GM23248 (cell line): ENCODE measurements at regions not wholly inside any gene's neighbourhood (a gene's known extent, or its start where the extent isn't known, plus 50 kb on each side); places are given as distances from the start of the nearest gene placed in this dataset.
"Not testable (repeated sequence)": the region's sequence is repeated elsewhere in the genome, so short reads cannot be mapped to it uniquely, and the experiment has no call there.

ENCODE experiments used
- DNase-seq: peaks from one replicate; pipeline ENCODE4 v3.0.0-alpha.2; 2015
- H2AFZ ChIP-seq: fragments of 200-600 bp; sonication (generic); 2 replicates; pipeline ENCODE4 v1.6.1; 2016; ENCODE audit warnings: antibody characterized with exemption
- H3F3A ChIP-seq: fragments of 200-600 bp; sonication (generic); 2 replicates; pipeline ENCODE4 v1.6.1; 2016; ENCODE audit warnings: mild to moderate bottlenecking, antibody characterized with exemption, mixed run types; ENCODE audit not compliant: insufficient read depth
- H3K27ac ChIP-seq: fragments of 200-600 bp; sonication (generic); 2 replicates; pipeline ENCODE4 v1.5.1; 2016; ENCODE audit warnings: mild to moderate bottlenecking
- H3K27me3 ChIP-seq: fragments of 200-600 bp; sonication (generic); replicated peaks from 2 replicates; pipeline ENCODE4 v1.6.1; 2016; ENCODE audit warnings: mild to moderate bottlenecking; ENCODE audit not compliant: insufficient read depth
- H3K36me3 ChIP-seq: fragments of 200-600 bp; sonication (generic); 2 replicates; pipeline ENCODE4 v1.6.1; 2016; ENCODE audit warnings: low read depth, mild to moderate bottlenecking
- H3K4me1 ChIP-seq: fragments of 200-600 bp; sonication (generic); 2 replicates; pipeline ENCODE4 v1.6.1; 2016; ENCODE audit warnings: mild to moderate bottlenecking; ENCODE audit not compliant: insufficient read depth
- H3K4me2 ChIP-seq: fragments of 200-600 bp; sonication (generic); one replicate; pipeline ENCODE4 v1.6.1; 2016; ENCODE audit warnings: mild to moderate bottlenecking; ENCODE audit not compliant: unreplicated experiment
- H3K4me3 ChIP-seq: fragments of 200-600 bp; sonication (generic); 2 replicates; pipeline ENCODE4 v1.5.1; 2016; ENCODE audit warnings: mild to moderate bottlenecking
- H3K79me2 ChIP-seq: fragments of 200-600 bp; sonication (generic); 2 replicates; pipeline ENCODE4 v1.6.1; 2016; ENCODE audit warnings: mild to moderate bottlenecking; ENCODE audit not compliant: insufficient read depth
- H3K9ac ChIP-seq: fragments of 200-600 bp; sonication (generic); 2 replicates; pipeline ENCODE4 v1.6.1; 2016; ENCODE audit warnings: mild to moderate bottlenecking
- H3K9me2 ChIP-seq: fragments of 200-600 bp; sonication (generic); 2 replicates; pipeline ENCODE4 v1.6.1; 2016; ENCODE audit warnings: mixed run types, mild to moderate bottlenecking, moderate library complexity; ENCODE audit not compliant: insufficient read depth
- H3K9me3 ChIP-seq: fragments of 200-600 bp; sonication (generic); one replicate; pipeline ENCODE4 v1.6.1; 2017; ENCODE audit warnings: low read depth
- H4K20me1 ChIP-seq: fragments of 200-600 bp; sonication (generic); 2 replicates; pipeline ENCODE4 v1.6.0; 2016; ENCODE audit not compliant: insufficient read depth
- EZH2 ChIP-seq: fragments of 200-600 bp; sonication (generic); IDR thresholded peaks from 2 replicates; pipeline ENCODE4 v1.6.1; 2018; ENCODE audit warnings: antibody characterized with exemption, mild to moderate bottlenecking; ENCODE audit not compliant: insufficient read depth, poor library complexity, severe bottlenecking
- EZH2phosphoT487 ChIP-seq: fragments of 200-600 bp; sonication (generic); IDR thresholded peaks from 2 replicates; pipeline ENCODE4 v1.6.1; 2018; ENCODE audit warnings: antibody characterized with exemption, moderate library complexity, mild to moderate bottlenecking, low read depth; ENCODE audit not compliant: insufficient read depth
- WGBS, 2 experiments: methylation state at CpG; one replicate each; pipeline ENCODE4 v1.1.6; 2015 to 2017; ENCODE audit warnings: low lambda C conversion rate in 2 of 2, low coverage in 1 of 2; ENCODE audit errors: missing lambda C conversion rate in 2 of 2; 5-methylcytosine and 5-hydroxymethylcytosine counted together
- in situ Hi-C: fragments of 300-500 bp; cut with MboI; formaldehyde crosslinking; loops from 2 replicates; pipeline ENCODE4 v1.15.0; 2020

DNA sequence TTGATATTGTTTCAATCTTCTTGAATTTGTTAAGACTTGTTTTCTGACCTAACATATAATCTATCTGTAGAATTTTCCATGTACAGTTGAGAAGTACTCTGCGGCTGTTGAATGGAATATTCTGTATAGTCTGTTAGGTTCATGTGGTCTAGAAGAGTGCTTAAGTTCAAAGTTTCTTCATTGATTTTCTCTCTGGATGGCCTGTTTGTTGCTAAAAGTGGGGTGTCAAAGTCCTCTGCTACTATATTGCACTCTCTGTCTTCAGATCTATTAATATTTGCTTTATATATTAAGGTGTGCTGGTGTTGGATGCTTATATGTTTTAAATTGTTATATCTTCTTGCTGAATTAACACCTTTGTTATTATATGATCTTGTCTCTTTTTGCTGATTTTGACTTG lies 290.9 kb upstream of the STXBP6 start:
- H3K9ac ChIP-seq: no peak overlapping the region
- H3F3A ChIP-seq: no peaks in the 10 kb centered on the region
- WGBS, 2 experiments: 48 to 52% methylated on average over 1 of the region's 1 CpG
- H4K20me1 ChIP-seq: no peaks in the 10 kb centered on the region
- H3K4me1 ChIP-seq: no peaks in the 10 kb centered on the region
- no peak for DNase-seq
- H3K27me3 ChIP-seq: no peaks in the 10 kb centered on the region
- TF ChIP-seq EZH2: no peak
- H3K9me3 ChIP-seq: no peaks in the 10 kb centered on the region
- no peaks in the 10 kb centered on the region for H3K9me2 ChIP-seq
- no peak overlapping the region for H3K27ac ChIP-seq
- H3K36me3 ChIP-seq: no peaks in the 10 kb centered on the region
- H3K4me3 ChIP-seq: no peak overlapping the region
- in situ Hi-C loops: no loop called here
- H3K4me2 ChIP-seq: no peak overlapping the region
- H2AFZ ChIP-seq: no peak overlapping the region
- no peaks in the 10 kb centered on the region for H3K79me2 ChIP-seq

DNA sequence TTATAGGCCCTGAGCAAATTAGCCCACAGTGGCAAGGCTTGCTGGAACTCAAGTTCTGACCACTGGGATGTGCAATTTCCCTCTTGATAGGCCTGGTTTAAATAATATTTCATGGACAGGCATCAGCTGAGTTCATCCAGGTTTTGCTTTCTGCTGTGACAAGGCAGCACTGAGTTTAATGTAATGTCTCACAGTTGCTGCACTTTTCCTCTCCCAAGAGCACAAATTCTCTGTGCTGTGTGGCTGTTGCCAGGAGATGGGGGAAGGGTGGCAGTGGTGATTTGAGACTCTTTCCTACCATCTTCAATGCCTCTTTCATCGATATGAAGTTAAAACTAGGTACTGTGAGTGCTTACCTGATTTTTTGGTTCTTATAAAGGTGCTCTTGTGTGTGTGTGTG lies 272.8 kb upstream of the STXBP6 start:
- Histone ChIP-seq H3K27me3 (no peaks in the 10 kb centered on the region), H3F3A (no peaks in the 10 kb centered on the region), H3K4me2 (no peak overlapping the region), H3K79me2 (no peaks in the 10 kb centered on the region), H3K4me1 (no peaks in the 10 kb centered on the region), H3K27ac (no peak overlapping the region), H3K9me3 (no peaks in the 10 kb centered on the region), H3K36me3 (no peaks in the 10 kb centered on the region), H3K9ac (no peak overlapping the region), H2AFZ (no peak overlapping the region), H3K9me2 (no peaks in the 10 kb centered on the region), H3K4me3 (no peak overlapping the region), H4K20me1 (no peaks in the 10 kb centered on the region)
- in situ Hi-C loops: no loop called here
- no peak for DNase-seq
- TF ChIP-seq EZH2phosphoT487: no peak
- 5 to 9% methylated on average over 1 of the region's 1 CpG for WGBS, 2 experiments

DNA sequence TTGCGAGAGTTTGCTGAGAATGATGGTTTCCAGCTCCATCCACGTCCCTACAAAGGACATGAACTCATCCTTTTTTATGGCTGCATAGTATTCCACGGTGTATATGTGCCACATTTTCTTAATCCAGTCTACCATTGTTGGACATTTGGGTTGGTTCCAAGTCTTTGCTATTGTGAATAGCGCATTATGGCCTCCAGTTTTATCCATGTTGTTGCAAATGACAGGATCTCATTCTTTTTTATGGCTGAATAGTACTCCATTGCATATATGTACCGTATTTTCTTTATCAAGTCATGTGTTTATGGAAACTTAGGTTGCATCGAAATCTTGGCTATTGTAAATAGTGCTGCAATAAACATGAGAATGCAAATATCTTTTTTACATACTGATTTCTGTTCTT lies 266.1 kb upstream of the STXBP6 start:
- H3K27me3 ChIP-seq, H2AFZ ChIP-seq, H3K4me2 ChIP-seq, H3K36me3 ChIP-seq, H3K27ac ChIP-seq, in situ Hi-C loops, H3K9ac ChIP-seq, H3F3A ChIP-seq, H3K9me2 ChIP-seq, DNase-seq, H3K4me1 ChIP-seq, H3K4me3 ChIP-seq, H4K20me1 ChIP-seq, H3K79me2 ChIP-seq, H3K9me3 ChIP-seq: not testable (repeated sequence)
- WGBS, 2 experiments: 15 to 16% methylated on average over 4 to 5 of the region's 6 CpGs

DNA sequence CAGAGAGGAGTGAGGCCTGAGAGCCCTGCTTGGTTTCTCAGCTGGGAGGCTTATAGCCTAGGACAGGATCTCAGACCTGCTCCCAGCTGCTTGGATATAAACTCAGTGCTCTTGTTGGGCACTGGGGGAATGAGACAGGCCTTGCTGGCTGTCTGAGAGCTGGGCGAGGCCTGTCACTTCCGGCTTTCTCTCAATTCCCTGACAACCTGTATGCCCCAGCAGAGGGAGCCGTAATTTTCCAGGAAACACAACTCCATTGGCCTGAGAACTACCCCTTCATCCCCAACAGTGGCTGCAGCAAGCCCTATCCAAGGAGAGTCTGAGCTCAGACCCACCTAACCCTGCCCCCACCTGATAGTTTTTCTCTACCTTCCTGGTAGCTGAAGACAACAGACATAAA lies 258.3 kb upstream of the STXBP6 start:
- TF ChIP-seq EZH2phosphoT487: no peak
- no peak for TF ChIP-seq EZH2
- Histone ChIP-seq H3K4me3 (no peak overlapping the region), H3K9me3 (no peaks in the 10 kb centered on the region), H3K4me2 (no peak overlapping the region), H3K27me3 (no peaks in the 10 kb centered on the region), H3F3A (no peaks in the 10 kb centered on the region), H2AFZ (no peak overlapping the region), H3K27ac (no peak overlapping the region), H3K9ac (no peak overlapping the region), H3K36me3 (no peaks in the 10 kb centered on the region), H4K20me1 (no peaks in the 10 kb centered on the region), H3K9me2 (no peaks in the 10 kb centered on the region), H3K79me2 (no peaks in the 10 kb centered on the region), H3K4me1 (no peaks in the 10 kb centered on the region)
- peak; percentile 0 for DNase-seq
- WGBS, 2 experiments: 3 to 4% methylated on average over 3 of the region's 3 CpGs
- in situ Hi-C loops: no loop called here

DNA sequence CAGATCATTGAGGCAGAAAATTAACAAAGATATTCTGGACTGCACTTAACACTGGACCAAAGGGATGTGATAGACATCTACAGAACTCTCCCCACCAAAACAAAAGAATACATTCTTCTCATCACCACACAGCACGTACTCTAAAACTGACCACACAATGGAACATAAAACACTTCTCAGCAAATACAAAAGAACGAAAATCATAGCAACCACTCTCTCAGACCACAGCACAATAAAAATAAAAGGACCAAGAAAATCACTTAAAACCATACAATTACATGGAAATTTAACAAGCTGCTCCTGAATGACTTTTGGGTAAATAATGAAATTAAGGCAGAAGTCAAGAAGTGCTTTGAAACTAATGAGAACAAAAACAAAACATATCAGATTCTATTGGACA lies 254.0 kb upstream of the STXBP6 start:
- TF ChIP-seq EZH2 (no peak), EZH2phosphoT487 (no peak)
- Histone ChIP-seq H3F3A (no peaks in the 10 kb centered on the region), H3K79me2 (no peaks in the 10 kb centered on the region), H3K27ac (no peak overlapping the region), H4K20me1 (no peaks in the 10 kb centered on the region), H3K4me2 (no peak overlapping the region), H2AFZ (no peak overlapping the region), H3K4me3 (no peak overlapping the region), H3K36me3 (no peaks in the 10 kb centered on the region), H3K9ac (no peak overlapping the region), H3K27me3 (no peaks in the 10 kb centered on the region), H3K4me1 (no peaks in the 10 kb centered on the region), H3K9me2 (no peaks in the 10 kb centered on the region), H3K9me3 (no peaks in the 10 kb centered on the region)
- 11 to 13% methylated on average over 2 of the region's 2 CpGs for WGBS, 2 experiments
- in situ Hi-C loops: no loop called here
- no peak for DNase-seq
